CD14-positive monocyte (primary cell): ENCODE measurements at regions not wholly inside any gene's neighbourhood (a gene's known extent, or its start where the extent isn't known, plus 50 kb on each side); places are given as distances from the start of the nearest gene placed in this dataset.

Experiments
- DNase-seq, 3 donors: peaks; one replicate each; pipeline ENCODE4 v3.0.0-alpha.2; 2011 to 2022
- H2AFZ ChIP-seq: 2 replicates; pipeline ENCODE4 v1.6.0; 2012; ENCODE audit warnings: mild to moderate bottlenecking, low read depth, low read length, inconsistent platforms; ENCODE audit not compliant: insufficient read depth, poor library complexity, severe bottlenecking
- H3K27ac ChIP-seq, 2 donors: 1 replicate in 1 of 2; 2 replicates in 1 of 2; pipeline ENCODE4 v1.5.1; 2012 to 2013; ENCODE audit warnings: low read length in 2 of 2, control low read depth in 1 of 2, inconsistent platforms in 1 of 2, low read depth in 1 of 2, mild to moderate bottlenecking in 1 of 2
- H3K27me3 ChIP-seq, 2 donors: one replicate each; pipeline versions ENCODE4 v1.6.0 to v1.6.1; 2011 to 2013; ENCODE audit warnings: low read length in 2 of 2; ENCODE audit not compliant: control insufficient read depth in 2 of 2, insufficient read depth in 2 of 2
- H3K36me3 ChIP-seq, 2 donors: replicated peaks in 1 of 2; 1 replicate in 1 of 2; 2 replicates in 1 of 2; pipeline versions ENCODE4 v1.5.1 to v1.6.1; 2012 to 2013; ENCODE audit warnings: low read length in 2 of 2, control low read depth in 1 of 2, inconsistent platforms in 1 of 2, mild to moderate bottlenecking in 1 of 2; ENCODE audit not compliant: insufficient read depth in 2 of 2, control insufficient read depth in 1 of 2
- H3K4me1 ChIP-seq, 2 donors: 1 replicate in 1 of 2; 2 replicates in 1 of 2; pipeline versions ENCODE4 v1.5.1 to v1.6.1; 2012 to 2013; ENCODE audit warnings: low read length in 2 of 2, control low read depth in 1 of 2, inconsistent platforms in 1 of 2, mild to moderate bottlenecking in 1 of 2, moderate library complexity in 1 of 2; ENCODE audit not compliant: insufficient read depth in 2 of 2, control insufficient read depth in 1 of 2
- H3K4me2 ChIP-seq: replicated peaks from 2 replicates; pipeline ENCODE3; 2012; ENCODE audit warnings: low read length, moderate library complexity, mild to moderate bottlenecking; ENCODE audit not compliant: poor library complexity, severe bottlenecking; ENCODE audit errors: extremely low read depth
- H3K4me3 ChIP-seq, 3 experiments: fragments of 200-600 bp in 1 of 3; sonication (generic) in 1 of 3; replicated peaks in 1 of 3; 1 replicate in 2 of 3; 2 replicates in 1 of 3; pipeline ENCODE4 v1.5.1; 2011 to 2013; ENCODE audit warnings: low read length in 3 of 3, mild to moderate bottlenecking in 3 of 3, control low read depth in 2 of 3, low read depth in 2 of 3, inconsistent platforms in 1 of 3, moderate library complexity in 1 of 3
- H3K79me2 ChIP-seq: 2 replicates; pipeline ENCODE4 v1.6.0; 2012; ENCODE audit warnings: mild to moderate bottlenecking, control low read depth, inconsistent platforms, low read length, moderate library complexity; ENCODE audit not compliant: insufficient read depth
- H3K9ac ChIP-seq: 2 replicates; pipeline ENCODE4 v1.6.0; 2017; ENCODE audit warnings: low read length, mild to moderate bottlenecking; ENCODE audit not compliant: insufficient read depth, poor library complexity, severe bottlenecking
- H3K9me3 ChIP-seq, 2 donors: replicated peaks in 1 of 2; 1 replicate in 1 of 2; 2 replicates in 1 of 2; pipeline versions ENCODE4 v1.5.1 to v1.6.1; 2012 to 2013; ENCODE audit warnings: low read length in 2 of 2, control low read depth in 1 of 2; ENCODE audit not compliant: control insufficient read depth in 1 of 2, insufficient read depth in 1 of 2
- H4K20me1 ChIP-seq: 2 replicates; pipeline ENCODE4 v1.6.0; 2012; ENCODE audit warnings: mild to moderate bottlenecking, low read length, control low read depth, moderate library complexity; ENCODE audit not compliant: insufficient read depth
- H3K27ac Mint-ChIP-seq, 7 donors: one replicate each; pipeline ENCODE4 v1.8.0; 2020; ENCODE audit warnings: mild to moderate bottlenecking in 7 of 7, mixed read lengths in 7 of 7, moderate library complexity in 6 of 7, inconsistent platforms in 2 of 7
- H3K27me3 Mint-ChIP-seq, 3 donors: one replicate each; pipeline ENCODE4 v1.8.0; 2021 to 2022; ENCODE audit warnings: low read depth in 3 of 3, mild to moderate bottlenecking in 3 of 3, mixed read lengths in 3 of 3, moderate library complexity in 3 of 3, inconsistent platforms in 1 of 3
- H3K36me3 Mint-ChIP-seq, 2 donors: one replicate each; pipeline ENCODE4 v1.8.0; 2020; ENCODE audit warnings: mixed read lengths in 2 of 2, inconsistent platforms in 1 of 2, mild to moderate bottlenecking in 1 of 2
- H3K4me1 Mint-ChIP-seq: one replicate; pipeline ENCODE4 v1.8.0; 2020; ENCODE audit warnings: mild to moderate bottlenecking, mixed read lengths
- H3K4me3 Mint-ChIP-seq, 2 donors: one replicate each; pipeline ENCODE4 v1.8.0; 2020; ENCODE audit warnings: mild to moderate bottlenecking in 2 of 2, mixed read lengths in 2 of 2, moderate library complexity in 1 of 2
- H3K9me3 Mint-ChIP-seq, 7 donors: one replicate each; pipeline ENCODE4 v1.8.0; 2020 to 2022; ENCODE audit warnings: mixed read lengths in 7 of 7, mild to moderate bottlenecking in 6 of 7, moderate library complexity in 6 of 7, inconsistent platforms in 2 of 7
- WGBS: methylation state at CpG from one replicate; pipeline ENCODE4 v1.1.5; 2013; ENCODE audit warnings: missing lambda C conversion rate; ENCODE audit not compliant: insufficient coverage; 5-methylcytosine and 5-hydroxymethylcytosine counted together
- intact Hi-C, 2 donors: fragments of 100-400 bp; cut with micrococcal nuclease; formaldehyde crosslinking; loops; one replicate each; pipeline versions ENCODE4 v1.15.0 to v1.15.1; 2023
- TF ChIP-seq, protein P1 (sequence below): fragments of 200-600 bp; IDR thresholded peaks from one replicate; pipeline ENCODE4 v1.8.0; 2022; ENCODE audit warnings: antibody characterized with exemption, mild to moderate bottlenecking

- Histone ChIP-seq H3K9ac (no peak overlapping the region), H3K36me3 (no peaks in the 10 kb centered on the region), H3K9me3 (no peaks in the 10 kb centered on the region), H3K79me2 (no peaks in the 10 kb centered on the region), H3K4me1 (no peaks in the 10 kb centered on the region), H3K27ac (no peak overlapping the region), H2AFZ (no peak overlapping the region), H3K4me2 (no peak overlapping the region), H3K27me3 (no peaks in the 10 kb centered on the region), H3K4me3 (no peak overlapping the region), H4K20me1 (no peaks in the 10 kb centered on the region)
- Mint-ChIP-seq H3K9me3 (peaks cover 0 to 3% (median 0%) of the 10 kb centered on the region in 7 donors), H3K4me3 (no peak overlapping the region), H3K27ac (no peak overlapping the region), H3K36me3 (no peaks in the 10 kb centered on the region), H3K4me1 (no peaks in the 10 kb centered on the region), H3K27me3 (peaks cover 0 to 3% (median 2%) of the 10 kb centered on the region in 3 donors)
- WGBS: 76% methylated on average over 8 of the region's 12 CpGs
- no peak for DNase-seq
- TF ChIP-seq, protein P1, sequence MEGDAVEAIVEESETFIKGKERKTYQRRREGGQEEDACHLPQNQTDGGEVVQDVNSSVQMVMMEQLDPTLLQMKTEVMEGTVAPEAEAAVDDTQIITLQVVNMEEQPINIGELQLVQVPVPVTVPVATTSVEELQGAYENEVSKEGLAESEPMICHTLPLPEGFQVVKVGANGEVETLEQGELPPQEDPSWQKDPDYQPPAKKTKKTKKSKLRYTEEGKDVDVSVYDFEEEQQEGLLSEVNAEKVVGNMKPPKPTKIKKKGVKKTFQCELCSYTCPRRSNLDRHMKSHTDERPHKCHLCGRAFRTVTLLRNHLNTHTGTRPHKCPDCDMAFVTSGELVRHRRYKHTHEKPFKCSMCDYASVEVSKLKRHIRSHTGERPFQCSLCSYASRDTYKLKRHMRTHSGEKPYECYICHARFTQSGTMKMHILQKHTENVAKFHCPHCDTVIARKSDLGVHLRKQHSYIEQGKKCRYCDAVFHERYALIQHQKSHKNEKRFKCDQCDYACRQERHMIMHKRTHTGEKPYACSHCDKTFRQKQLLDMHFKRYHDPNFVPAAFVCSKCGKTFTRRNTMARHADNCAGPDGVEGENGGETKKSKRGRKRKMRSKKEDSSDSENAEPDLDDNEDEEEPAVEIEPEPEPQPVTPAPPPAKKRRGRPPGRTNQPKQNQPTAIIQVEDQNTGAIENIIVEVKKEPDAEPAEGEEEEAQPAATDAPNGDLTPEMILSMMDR: no peak
- intact Hi-C loops: no loop called here
Measured at GRCh38 chr2:15748736-15749323, 157.2 kb downstream of the DDX1 start.

GRCh38 chr2:15749460-15750432 lies 158.1 kb downstream of the DDX1 start:
- Histone ChIP-seq H3K4me2 (no peak overlapping the region), H3K27ac (no peak overlapping the region), H3K4me1 (no peaks in the 10 kb centered on the region), H3K9me3 (peaks cover 0 to 3% of the 10 kb centered on the region in 2 donors), H3K4me3 (no peak overlapping the region), H3K9ac (no peak overlapping the region), H3K79me2 (no peaks in the 10 kb centered on the region), H4K20me1 (no peaks in the 10 kb centered on the region), H3K27me3 (no peaks in the 10 kb centered on the region), H2AFZ (no peak overlapping the region), H3K36me3 (no peaks in the 10 kb centered on the region)
- Mint-ChIP-seq H3K36me3 (no peaks in the 10 kb centered on the region), H3K4me3 (no peak overlapping the region), H3K9me3 (peaks cover 0 to 5% (median 1%) of the 10 kb centered on the region in 7 donors), H3K27ac (no peak overlapping the region), H3K4me1 (no peaks in the 10 kb centered on the region), H3K27me3 (peaks cover 0 to 3% (median 2%) of the 10 kb centered on the region in 3 donors)
- WGBS: 94% methylated on average over 6 of the region's 11 CpGs
- no peak for DNase-seq
- TF ChIP-seq, protein P1: no peak
- intact Hi-C loops: no loop called here
